ENCODE measurements at regions not wholly inside any gene's neighbourhood (a gene's known extent, or its start where the extent isn't known, plus 50 kb on each side); places are given as distances from the start of the nearest gene placed in this dataset.
"Not testable (repeated sequence)": the region's sequence is repeated elsewhere in the genome, so short reads cannot be mapped to it uniquely, and the experiment has no call there.

DNA sequence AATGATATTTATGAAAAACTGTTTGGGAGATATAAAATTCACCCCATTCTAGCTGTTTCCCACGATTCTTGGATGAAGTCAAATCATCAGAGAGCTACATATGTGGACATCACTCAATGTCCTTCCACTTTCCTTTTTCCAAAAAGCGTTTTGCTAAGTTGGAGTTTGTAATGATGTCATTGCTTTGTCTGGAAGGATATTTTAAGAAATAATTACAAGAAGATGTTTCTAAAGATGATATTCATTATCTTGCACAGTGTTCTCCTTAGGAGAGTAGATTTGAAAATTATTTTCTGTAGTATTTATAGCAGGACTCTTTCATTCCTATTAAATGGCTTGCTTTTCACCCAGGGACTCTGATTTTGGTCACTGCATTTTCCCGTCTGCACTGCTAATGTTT, 851.2 kb downstream of the EFNB2 start:
- no peak overlapping the region for H3K4me2 ChIP-seq (ENCODE audit: low read depth, low read length, poor library complexity, severe bottlenecking)

DNA sequence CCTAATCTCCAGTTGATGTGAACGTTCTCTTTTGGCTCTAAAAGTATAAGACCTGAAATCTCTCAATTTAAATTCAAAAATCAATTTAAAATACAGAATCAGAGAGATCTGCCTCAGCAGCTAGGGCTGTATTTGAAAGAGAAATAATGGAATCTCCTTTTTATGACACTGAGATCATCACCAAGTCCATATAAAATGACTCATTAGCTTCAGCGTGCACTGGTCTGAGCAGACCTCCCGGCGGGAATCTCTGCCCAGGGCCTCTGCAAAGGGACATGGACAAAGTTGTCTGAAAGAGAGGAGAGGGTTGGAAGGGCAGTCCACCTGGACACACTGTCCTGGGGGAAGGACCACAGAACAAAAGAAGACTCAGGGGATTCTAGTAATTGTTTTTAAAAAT, 855.6 kb downstream of the EFNB2 start:
- H3K36me3 ChIP-seq (ENCODE audit: insufficient read depth, low read length), result no peaks in the 10 kb centered on the region
- no peaks in the 10 kb centered on the region for H3K79me2 ChIP-seq (ENCODE audit: low read length)
- H4K20me1 ChIP-seq (ENCODE audit: insufficient read depth, low read depth, low read length), result no peaks in the 10 kb centered on the region
- no peak for DNase-seq
- no peaks in the 10 kb centered on the region for H3K4me1 ChIP-seq (ENCODE audit: low read length)
- no peak overlapping the region for H3K27ac ChIP-seq (ENCODE audit: low read length)
- H3K27me3 ChIP-seq (ENCODE audit: low read length), result no peaks in the 10 kb centered on the region
- no peak overlapping the region for H3K4me3 ChIP-seq (ENCODE audit: low read length)
- no peak overlapping the region for H3K9ac ChIP-seq (ENCODE audit: low read length)
- H3K9me2 ChIP-seq (replicated peaks; ENCODE audit: insufficient read depth, low read length), result no peaks in the 10 kb centered on the region
- H3K4me2 ChIP-seq (ENCODE audit: low read depth, low read length, poor library complexity, severe bottlenecking), result no peak overlapping the region
- peaks cover 8% of the 10 kb centered on the region; the same call in 1 of the 2 replicates for H3K9me3 ChIP-seq (ENCODE audit: low read length)
- H2AFZ ChIP-seq (ENCODE audit: low read length), result no peak overlapping the region

More for the DNA sequence above, 851.2 kb downstream of the EFNB2 start:
- H2AFZ ChIP-seq (ENCODE audit: low read length), result no peak overlapping the region
- no peak overlapping the region for H3K9ac ChIP-seq (ENCODE audit: low read length)
- DNase-seq, result no peak
- no peaks in the 10 kb centered on the region for H3K9me2 ChIP-seq (replicated peaks; ENCODE audit: insufficient read depth, low read length)
- no peak overlapping the region for H3K4me3 ChIP-seq (ENCODE audit: low read length)
- H3K27me3 ChIP-seq (ENCODE audit: low read length), result no peaks in the 10 kb centered on the region
- H4K20me1 ChIP-seq (ENCODE audit: insufficient read depth, low read depth, low read length), result no peaks in the 10 kb centered on the region
- H3K27ac ChIP-seq (ENCODE audit: low read length), result no peak overlapping the region
- H3K79me2 ChIP-seq (ENCODE audit: low read length), result no peaks in the 10 kb centered on the region
- no peaks in the 10 kb centered on the region for H3K4me1 ChIP-seq (ENCODE audit: low read length)
- H3K9me3 ChIP-seq (ENCODE audit: low read length), result peaks cover 15% of the 10 kb centered on the region
- no peaks in the 10 kb centered on the region for H3K36me3 ChIP-seq (ENCODE audit: insufficient read depth, low read length)

DNA sequence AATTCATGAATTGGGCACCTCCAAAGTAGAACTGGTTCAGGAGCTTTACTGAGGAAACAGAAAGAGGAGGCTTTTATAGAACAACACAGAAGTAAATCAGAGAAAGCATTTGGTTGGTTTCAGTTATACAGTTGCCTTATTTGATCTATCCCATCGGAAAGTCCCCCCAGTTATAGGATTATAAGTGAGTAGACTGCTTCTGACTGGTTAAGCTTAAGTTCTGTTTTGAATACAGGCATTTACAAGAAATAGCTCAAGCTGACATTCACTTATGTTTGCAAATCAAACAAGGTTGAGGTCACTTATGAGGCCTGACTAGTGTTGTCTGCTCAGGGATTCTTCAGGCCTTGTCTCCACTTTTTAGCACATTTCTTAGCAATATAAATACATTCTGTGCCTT, 857.4 kb downstream of the EFNB2 start:
- no peak for DNase-seq
- Histone ChIP-seq H3K4me1 (ENCODE audit: low read length) (no peaks in the 10 kb centered on the region), H4K20me1 (ENCODE audit: insufficient read depth, low read depth, low read length) (no peaks in the 10 kb centered on the region), H2AFZ (ENCODE audit: low read length) (no peak overlapping the region), H3K9me3 (ENCODE audit: low read length) (peaks cover 14% of the 10 kb centered on the region; the same call in 1 of the 2 replicates), H3K9me2 (replicated peaks; ENCODE audit: insufficient read depth, low read length) (no peaks in the 10 kb centered on the region), H3K4me2 (ENCODE audit: low read depth, low read length, poor library complexity, severe bottlenecking) (no peak overlapping the region), H3K4me3 (ENCODE audit: low read length) (no peak overlapping the region), H3K79me2 (ENCODE audit: low read length) (no peaks in the 10 kb centered on the region), H3K9ac (ENCODE audit: low read length) (no peak overlapping the region), H3K27ac (ENCODE audit: low read length) (no peak overlapping the region), H3K27me3 (ENCODE audit: low read length) (no peaks in the 10 kb centered on the region), H3K36me3 (ENCODE audit: insufficient read depth, low read length) (no peaks in the 10 kb centered on the region)

DNA sequence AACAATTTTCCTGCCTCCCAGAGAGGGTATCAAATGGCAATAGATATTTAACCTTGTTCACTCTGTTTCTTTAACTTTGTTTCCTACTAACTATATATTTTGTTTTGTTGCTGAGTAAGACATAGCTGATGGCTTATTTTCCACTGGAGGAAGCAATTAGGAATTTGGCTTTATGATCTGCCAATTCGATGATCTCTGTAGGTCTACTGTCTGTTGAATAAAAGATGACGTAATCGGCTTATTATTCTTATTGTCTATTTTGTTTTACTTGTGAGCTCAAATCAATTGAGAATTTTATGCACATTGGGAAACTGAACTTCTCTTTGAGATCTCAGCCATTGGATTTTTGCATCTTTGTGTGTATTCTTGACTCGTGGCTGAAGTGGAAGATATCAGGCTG, 862.6 kb downstream of the EFNB2 start:
- Histone ChIP-seq H3K4me2 (ENCODE audit: low read depth, low read length, poor library complexity, severe bottlenecking) (no peak overlapping the region), H2AFZ (ENCODE audit: low read length) (no peak overlapping the region), H4K20me1 (ENCODE audit: insufficient read depth, low read depth, low read length) (no peaks in the 10 kb centered on the region), H3K9me3 (ENCODE audit: low read length) (peaks cover 30% of the 10 kb centered on the region; the same call in 1 of the 2 replicates), H3K27ac (ENCODE audit: low read length) (no peak overlapping the region), H3K9ac (ENCODE audit: low read length) (no peak overlapping the region), H3K9me2 (replicated peaks; ENCODE audit: insufficient read depth, low read length) (no peaks in the 10 kb centered on the region), H3K27me3 (ENCODE audit: low read length) (no peaks in the 10 kb centered on the region), H3K36me3 (ENCODE audit: insufficient read depth, low read length) (no peaks in the 10 kb centered on the region), H3K79me2 (ENCODE audit: low read length) (no peaks in the 10 kb centered on the region), H3K4me3 (ENCODE audit: low read length) (no peak overlapping the region), H3K4me1 (ENCODE audit: low read length) (no peaks in the 10 kb centered on the region)
- no peak for DNase-seq

DNA sequence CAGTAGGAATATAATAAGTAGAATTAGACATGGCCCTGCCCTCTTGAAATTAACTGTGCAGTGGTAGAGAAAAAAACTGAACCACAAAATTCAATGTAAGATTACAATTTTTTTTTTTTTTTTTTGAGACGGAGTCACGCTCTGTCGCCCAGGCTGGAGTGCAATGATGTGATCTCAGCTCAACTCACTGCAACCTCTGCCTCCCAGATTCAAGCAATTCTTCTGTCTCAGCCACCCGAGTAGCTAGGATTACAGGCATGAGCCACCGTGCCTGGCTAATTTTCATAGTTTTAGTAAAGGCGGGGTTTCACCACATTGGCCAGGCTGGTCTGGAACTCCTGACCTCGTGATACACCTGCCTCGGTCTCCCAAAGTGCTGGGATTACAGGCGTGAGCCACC, 864.3 kb downstream of the EFNB2 start:
- H3K9ac ChIP-seq (ENCODE audit: low read length); H2AFZ ChIP-seq (ENCODE audit: low read length); H3K27me3 ChIP-seq (ENCODE audit: low read length); H3K4me1 ChIP-seq (ENCODE audit: low read length); H3K4me2 ChIP-seq (ENCODE audit: low read depth, low read length, poor library complexity, severe bottlenecking); H4K20me1 ChIP-seq (ENCODE audit: insufficient read depth, low read depth, low read length); H3K36me3 ChIP-seq (ENCODE audit: insufficient read depth, low read length); H3K9me2 ChIP-seq (replicated peaks; ENCODE audit: insufficient read depth, low read length); H3K4me3 ChIP-seq (ENCODE audit: low read length); H3K27ac ChIP-seq (ENCODE audit: low read length); DNase-seq; H3K79me2 ChIP-seq (ENCODE audit: low read length): not testable (repeated sequence)
- H3K9me3 ChIP-seq (ENCODE audit: low read length), result peaks cover 29% of the 10 kb centered on the region; the same call in 1 of the 2 replicates

DNA sequence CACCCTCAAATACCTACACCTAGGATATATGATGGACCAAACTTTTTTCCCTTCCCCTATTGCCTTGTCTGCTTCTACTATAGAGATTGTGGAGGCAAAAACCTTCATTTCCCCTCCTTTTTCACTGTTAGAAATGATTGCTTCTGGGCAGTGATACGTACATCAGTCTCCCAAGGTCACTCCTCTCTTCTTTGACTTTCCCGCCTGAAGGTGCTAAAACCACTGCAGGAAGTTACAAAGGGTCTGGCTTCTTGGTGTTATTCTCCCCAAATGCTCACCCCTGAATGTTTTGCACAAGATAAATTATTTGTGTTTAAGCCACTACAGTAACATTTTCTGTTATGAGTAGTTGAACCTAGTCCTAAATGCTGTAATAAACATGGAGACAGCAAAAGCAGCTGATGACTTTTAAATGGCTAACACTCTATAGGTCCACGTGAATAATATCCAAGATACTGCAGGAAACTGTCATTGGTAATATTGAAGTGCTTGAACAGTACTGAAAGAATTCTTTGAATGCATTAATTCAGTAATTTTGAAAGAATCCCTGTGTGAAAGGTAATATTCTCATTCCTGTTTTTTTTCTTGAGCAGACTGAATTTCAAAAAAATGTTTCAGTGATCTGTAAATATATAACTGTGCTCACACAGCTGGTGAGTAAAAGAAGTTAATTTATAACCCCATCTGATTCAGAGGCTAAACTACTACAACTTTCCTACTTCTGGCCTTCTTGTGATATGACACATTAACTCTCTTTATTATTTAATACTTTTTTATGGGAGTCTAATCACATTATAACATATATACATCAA, 865.1 kb downstream of the EFNB2 start:
- no peak for DNase-seq
- H4K20me1 ChIP-seq (ENCODE audit: insufficient read depth, low read depth, low read length), result no peaks in the 10 kb centered on the region

DNA sequence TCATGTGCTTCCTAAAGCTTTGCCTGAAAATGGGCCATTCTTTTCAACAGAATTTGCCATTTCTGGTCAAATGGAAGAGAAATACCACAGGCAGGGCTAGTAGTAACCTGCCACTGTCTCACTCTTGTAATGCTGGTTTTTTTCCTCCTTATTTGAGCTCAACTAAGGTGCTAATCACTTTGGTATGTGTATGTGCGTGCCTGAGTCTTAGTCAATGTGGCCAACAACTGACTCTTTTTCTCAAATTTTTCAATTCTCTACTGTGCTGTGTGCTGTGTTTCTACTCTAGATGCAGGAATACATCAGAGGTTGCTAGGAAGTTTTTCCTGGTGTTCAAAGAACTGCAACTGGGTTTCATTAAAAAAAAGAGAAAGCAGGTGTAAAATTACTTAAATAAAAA, 870.2 kb downstream of the EFNB2 start:
- H3K9me2 ChIP-seq (replicated peaks; ENCODE audit: insufficient read depth, low read length), result no peaks in the 10 kb centered on the region
- no peaks in the 10 kb centered on the region for H4K20me1 ChIP-seq (ENCODE audit: insufficient read depth, low read depth, low read length)
- no peaks in the 10 kb centered on the region for H3K36me3 ChIP-seq (ENCODE audit: insufficient read depth, low read length)
- H3K27ac ChIP-seq (ENCODE audit: low read length), result no peak overlapping the region
- H3K4me1 ChIP-seq (ENCODE audit: low read length), result no peaks in the 10 kb centered on the region
- H3K9ac ChIP-seq (ENCODE audit: low read length), result no peak overlapping the region
- H3K79me2 ChIP-seq (ENCODE audit: low read length), result no peaks in the 10 kb centered on the region
- H3K4me3 ChIP-seq (ENCODE audit: low read length), result no peak overlapping the region
- no peak overlapping the region for H3K4me2 ChIP-seq (ENCODE audit: low read depth, low read length, poor library complexity, severe bottlenecking)
- H3K9me3 ChIP-seq (ENCODE audit: low read length), result peaks cover 29% of the 10 kb centered on the region; the same call in 1 of the 2 replicates
- no peaks in the 10 kb centered on the region for H3K27me3 ChIP-seq (ENCODE audit: low read length)
- no peak overlapping the region for H2AFZ ChIP-seq (ENCODE audit: low read length)
- DNase-seq, result no peak

More for the DNA sequence above, 865.1 kb downstream of the EFNB2 start:
- Histone ChIP-seq H3K9me2 (replicated peaks; ENCODE audit: insufficient read depth, low read length) (no peaks in the 10 kb centered on the region), H3K9me3 (ENCODE audit: low read length) (peaks cover 33% of the 10 kb centered on the region; the same call in 1 of the 2 replicates), H3K79me2 (ENCODE audit: low read length) (no peaks in the 10 kb centered on the region), H3K27ac (ENCODE audit: low read length) (no peak overlapping the region), H3K9ac (ENCODE audit: low read length) (no peak overlapping the region), H2AFZ (ENCODE audit: low read length) (no peak overlapping the region), H3K36me3 (ENCODE audit: insufficient read depth, low read length) (no peaks in the 10 kb centered on the region), H3K4me3 (ENCODE audit: low read length) (no peak overlapping the region), H3K4me1 (ENCODE audit: low read length) (no peaks in the 10 kb centered on the region), H3K4me2 (ENCODE audit: low read depth, low read length, poor library complexity, severe bottlenecking) (no peak overlapping the region), H3K27me3 (ENCODE audit: low read length) (no peaks in the 10 kb centered on the region)

DNA sequence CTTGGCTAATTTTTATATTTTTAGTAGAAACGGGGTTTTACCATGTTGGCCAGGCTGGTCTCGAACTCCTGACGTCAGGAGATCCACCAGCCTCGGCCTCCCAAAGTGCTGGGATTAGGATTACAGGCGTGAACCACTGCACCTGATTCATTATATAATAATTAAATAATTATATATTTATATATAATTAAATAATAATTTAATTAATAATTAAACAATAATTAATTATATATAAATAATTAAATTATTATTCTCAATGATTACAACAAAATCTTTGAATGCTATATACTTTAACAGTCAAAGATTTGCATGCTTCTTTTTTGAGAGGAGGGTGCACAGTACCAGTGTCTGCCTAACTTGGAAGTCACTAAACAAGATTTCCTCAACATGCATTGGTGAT, 872.3 kb downstream of the EFNB2 start:
- Histone ChIP-seq H3K4me2 (ENCODE audit: low read depth, low read length, poor library complexity, severe bottlenecking) (no peak overlapping the region), H2AFZ (ENCODE audit: low read length) (no peak overlapping the region), H3K9ac (ENCODE audit: low read length) (no peak overlapping the region), H3K27me3 (ENCODE audit: low read length) (no peaks in the 10 kb centered on the region), H3K9me3 (ENCODE audit: low read length) (peaks cover 26% of the 10 kb centered on the region; the same call in 1 of the 2 replicates), H4K20me1 (ENCODE audit: insufficient read depth, low read depth, low read length) (no peaks in the 10 kb centered on the region), H3K79me2 (ENCODE audit: low read length) (no peaks in the 10 kb centered on the region), H3K4me1 (ENCODE audit: low read length) (no peaks in the 10 kb centered on the region), H3K27ac (ENCODE audit: low read length) (no peak overlapping the region), H3K4me3 (ENCODE audit: low read length) (no peak overlapping the region), H3K9me2 (replicated peaks; ENCODE audit: insufficient read depth, low read length) (no peaks in the 10 kb centered on the region), H3K36me3 (ENCODE audit: insufficient read depth, low read length) (no peaks in the 10 kb centered on the region)
- DNase-seq, result no peak
